ENCODE measurements at regions not wholly inside any gene's neighbourhood (a gene's known extent, or its start where the extent isn't known, plus 50 kb on each side); places are given as distances from the start of the nearest gene placed in this dataset.

DNA sequence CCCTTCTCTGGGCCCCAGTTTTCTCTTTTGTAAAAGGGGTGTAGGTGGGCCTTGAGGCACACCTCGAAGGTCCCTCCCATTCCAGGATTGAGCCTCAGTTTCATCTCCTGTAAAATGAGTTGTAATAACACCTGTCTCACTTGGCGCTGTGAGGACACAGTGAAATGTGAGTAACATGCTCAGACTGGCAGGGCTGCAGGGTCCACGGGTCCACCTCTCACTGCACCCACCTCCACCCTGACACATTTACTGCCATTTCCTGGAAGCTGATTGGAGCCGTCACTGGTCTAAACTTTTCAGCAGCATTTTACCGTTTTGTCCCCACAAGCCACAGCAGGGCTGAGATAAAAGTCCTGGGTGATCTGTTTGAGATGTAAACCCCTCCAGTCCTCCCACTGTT lies 398.0 kb downstream of the PTPRU start:
- DNase-seq: no peak
- no peak overlapping the region for H3K27ac ChIP-seq
- no peaks in the 10 kb centered on the region for H3K9me3 ChIP-seq
- no peak overlapping the region for H3K4me3 ChIP-seq
- WGBS, 5 donors: 58 to 72% (median 69%) methylated on average over 5 of the region's 5 CpGs
- peaks cover 0 to 25% (median 0%) of the 10 kb centered on the region in 7 donors for H3K27me3 ChIP-seq (replicated peaks in 1 of 7)
- intact Hi-C loops (cut with DNase I; ENCODE audit: low total_unique reads): no loop called here
- H3K36me3 ChIP-seq: no peaks in the 10 kb centered on the region
- H3K4me1 ChIP-seq: peaks cover 0 to 7% (median 0%) of the 10 kb centered on the region in 6 donors
- TF ChIP-seq, protein P1, sequence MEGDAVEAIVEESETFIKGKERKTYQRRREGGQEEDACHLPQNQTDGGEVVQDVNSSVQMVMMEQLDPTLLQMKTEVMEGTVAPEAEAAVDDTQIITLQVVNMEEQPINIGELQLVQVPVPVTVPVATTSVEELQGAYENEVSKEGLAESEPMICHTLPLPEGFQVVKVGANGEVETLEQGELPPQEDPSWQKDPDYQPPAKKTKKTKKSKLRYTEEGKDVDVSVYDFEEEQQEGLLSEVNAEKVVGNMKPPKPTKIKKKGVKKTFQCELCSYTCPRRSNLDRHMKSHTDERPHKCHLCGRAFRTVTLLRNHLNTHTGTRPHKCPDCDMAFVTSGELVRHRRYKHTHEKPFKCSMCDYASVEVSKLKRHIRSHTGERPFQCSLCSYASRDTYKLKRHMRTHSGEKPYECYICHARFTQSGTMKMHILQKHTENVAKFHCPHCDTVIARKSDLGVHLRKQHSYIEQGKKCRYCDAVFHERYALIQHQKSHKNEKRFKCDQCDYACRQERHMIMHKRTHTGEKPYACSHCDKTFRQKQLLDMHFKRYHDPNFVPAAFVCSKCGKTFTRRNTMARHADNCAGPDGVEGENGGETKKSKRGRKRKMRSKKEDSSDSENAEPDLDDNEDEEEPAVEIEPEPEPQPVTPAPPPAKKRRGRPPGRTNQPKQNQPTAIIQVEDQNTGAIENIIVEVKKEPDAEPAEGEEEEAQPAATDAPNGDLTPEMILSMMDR (IDR thresholded peaks at IDR 0.05 in 8 of 11, conservative IDR thresholded peaks at IDR 0.05 in 3 of 11): no peak
- TF ChIP-seq POLR2AphosphoS5 (IDR thresholded peaks at IDR 0.05) (no peak), POLR2A (IDR thresholded peaks at IDR 0.05) (no peak)

DNA sequence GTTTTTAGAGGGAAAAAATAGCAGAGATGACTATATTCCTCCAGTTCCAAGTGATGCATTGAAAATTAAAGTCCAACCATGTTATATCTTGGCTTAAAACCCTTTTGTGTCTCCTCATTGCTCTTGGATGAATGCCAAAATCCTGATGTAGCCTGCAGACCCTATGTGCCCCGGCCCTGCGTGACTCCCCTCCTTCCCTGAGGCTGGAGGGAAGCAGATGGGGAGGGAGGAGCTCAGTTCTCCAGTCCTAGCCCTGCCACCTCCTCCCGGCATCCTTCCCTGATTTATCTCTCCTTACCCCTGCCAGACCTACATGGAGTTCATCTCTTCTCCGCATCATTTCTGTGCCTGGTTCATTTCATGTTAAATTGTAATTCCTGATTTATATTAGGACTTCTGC lies 397.4 kb downstream of the PTPRU start:
- H3K4me1 ChIP-seq: peaks cover 0 to 7% (median 0%) of the 10 kb centered on the region in 6 donors
- intact Hi-C loops (cut with DNase I; ENCODE audit: low total_unique reads): no loop called here
- no peak overlapping the region for H3K4me3 ChIP-seq
- no peak for TF ChIP-seq POLR2A (IDR thresholded peaks at IDR 0.05)
- TF ChIP-seq POLR2AphosphoS5 (IDR thresholded peaks at IDR 0.05): no peak
- TF ChIP-seq, protein P1 (IDR thresholded peaks at IDR 0.05 in 8 of 11, conservative IDR thresholded peaks at IDR 0.05 in 3 of 11): no peak
- no peaks in the 10 kb centered on the region for H3K9me3 ChIP-seq
- no peak for DNase-seq
- peaks cover 0 to 25% (median 0%) of the 10 kb centered on the region in 7 donors for H3K27me3 ChIP-seq (replicated peaks in 1 of 7)
- H3K36me3 ChIP-seq: no peaks in the 10 kb centered on the region
- 51 to 59% (median 55%) methylated on average over 4 of the region's 4 CpGs for WGBS, 5 donors
- no peak overlapping the region for H3K27ac ChIP-seq

DNA sequence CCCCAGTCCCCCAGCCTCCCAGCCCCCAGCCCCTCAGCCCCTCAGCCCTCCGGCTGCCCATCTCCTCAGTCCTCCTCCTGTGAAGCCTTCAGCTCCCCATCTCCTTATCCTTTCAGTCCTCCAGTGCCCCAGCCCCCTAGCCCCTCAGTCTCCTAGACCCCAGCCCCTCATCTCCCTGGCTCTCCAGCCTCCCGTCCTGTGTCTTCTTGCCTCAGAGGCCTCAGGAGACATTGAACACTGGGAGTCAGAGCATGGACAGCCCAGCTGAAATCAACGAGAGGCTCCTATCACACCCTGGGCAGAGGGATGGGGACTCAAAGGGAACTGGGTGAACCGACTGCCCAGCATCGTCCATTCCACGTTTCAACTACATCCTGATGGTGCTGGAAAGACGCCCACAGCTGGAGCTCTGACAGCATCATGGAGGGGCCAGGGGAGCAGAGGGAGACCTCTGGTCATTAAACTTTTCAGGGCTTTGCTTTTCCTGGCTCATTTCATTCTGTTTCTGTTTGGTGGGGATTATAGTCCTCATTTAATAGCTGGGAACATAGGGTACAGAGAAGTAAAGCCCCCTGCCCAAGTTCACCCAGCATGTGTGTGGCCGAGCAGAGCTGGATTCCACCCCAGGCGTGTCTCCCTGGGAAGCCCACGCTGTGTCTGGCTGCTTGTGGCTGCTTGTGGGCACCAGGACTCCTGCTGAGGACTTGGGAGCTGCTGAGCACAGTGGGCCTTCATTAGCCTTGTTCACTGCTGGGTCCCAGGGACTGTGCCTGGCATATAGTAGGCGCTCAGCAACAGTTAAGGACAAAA lies 396.7 kb downstream of the PTPRU start:
- intact Hi-C loops (cut with DNase I; ENCODE audit: low total_unique reads): no loop called here
- 70 to 83% (median 78%) methylated on average over 11 of the region's 11 CpGs for WGBS, 5 donors
- no peak overlapping the region for H3K27ac ChIP-seq
- H3K4me1 ChIP-seq: peaks cover 0 to 7% (median 0%) of the 10 kb centered on the region in 6 donors
- H3K36me3 ChIP-seq: no peaks in the 10 kb centered on the region
- TF ChIP-seq, protein P1 (IDR thresholded peaks at IDR 0.05 in 8 of 11, conservative IDR thresholded peaks at IDR 0.05 in 3 of 11): no peak
- TF ChIP-seq POLR2A (IDR thresholded peaks at IDR 0.05) (no peak), POLR2AphosphoS5 (IDR thresholded peaks at IDR 0.05) (no peak)
- peaks cover 0 to 25% (median 0%) of the 10 kb centered on the region in 7 donors for H3K27me3 ChIP-seq (replicated peaks in 1 of 7)
- DNase-seq: no peak
- peaks cover 0 to 6% (median 4%) of the 10 kb centered on the region in 8 donors for H3K9me3 ChIP-seq
- no peak overlapping the region for H3K4me3 ChIP-seq

Data from spleen (tissue), 11 donors.